GM18873 (cell line): ENCODE measurements at regions not wholly inside any gene's neighbourhood (a gene's known extent, or its start where the extent isn't known, plus 50 kb on each side); places are given as distances from the start of the nearest gene placed in this dataset.
"Not testable (repeated sequence)": the region's sequence is repeated elsewhere in the genome, so short reads cannot be mapped to it uniquely, and the experiment has no call there.

ENCODE experiments used
- ATAC-seq: cut with Tn5 transposase; IDR thresholded peaks from one replicate; pipeline ENCODE4 v1.9.1; 2021; ENCODE audit warnings: mild to moderate bottlenecking, moderate library complexity, moderate number of reproducible peaks; ENCODE audit not compliant: unreplicated experiment, low FRiP score

- ATAC-seq, result not testable (repeated sequence)
These were observed 86.0 kb upstream of the CDC42EP3 start for GRCh38 chr2:37757456-37757855.

DNA sequence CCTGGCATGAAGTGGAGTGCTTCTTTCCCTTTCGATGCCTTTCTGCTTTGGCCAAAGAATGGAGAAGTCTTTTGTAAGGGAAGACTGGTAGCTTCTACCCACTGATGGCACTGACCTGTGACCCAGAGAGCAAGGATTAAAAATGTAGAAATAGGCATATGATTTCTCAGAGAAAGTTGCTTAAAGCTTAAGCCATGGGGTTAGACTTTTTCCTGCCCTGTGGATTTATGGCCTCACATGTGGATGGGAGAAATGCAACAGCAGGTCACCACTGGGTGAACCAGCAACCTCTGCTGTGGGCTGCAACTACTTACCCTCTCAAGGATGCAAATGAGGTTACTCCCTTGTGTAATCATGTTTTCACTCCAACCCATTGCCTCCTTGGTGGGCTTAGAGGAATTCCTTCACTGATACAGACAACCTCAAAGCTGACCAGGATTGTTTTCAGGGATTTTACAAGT is 86.7 kb upstream of the CDC42EP3 start:
- ATAC-seq, result not testable (repeated sequence)

GRCh38 chr2:37759989-37760388 is 88.5 kb upstream of the CDC42EP3 start:
- not testable (repeated sequence) for ATAC-seq

- no peak for ATAC-seq
These were observed 89.0 kb upstream of the CDC42EP3 start for GRCh38 chr2:37760471-37760870.

DNA sequence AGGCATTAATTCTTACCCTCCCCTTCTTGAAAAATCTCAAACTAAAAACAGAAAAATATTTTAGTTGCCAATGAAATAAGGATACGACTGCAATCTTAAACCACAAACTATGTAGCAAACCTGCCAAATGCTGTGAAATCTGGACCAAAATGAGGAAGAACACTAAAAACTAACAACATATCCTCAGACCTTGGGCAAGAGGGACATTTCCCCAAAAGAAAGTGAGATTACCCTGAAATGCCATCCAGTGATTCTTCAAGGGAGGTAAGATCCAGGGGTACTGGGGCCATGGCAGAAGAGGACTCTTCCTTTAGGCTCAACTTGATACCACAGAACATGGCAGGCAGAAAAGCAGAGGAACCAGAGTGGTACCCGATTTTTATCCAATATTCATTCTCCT is 90.8 kb upstream of the CDC42EP3 start:
- ATAC-seq, result not testable (repeated sequence)

DNA sequence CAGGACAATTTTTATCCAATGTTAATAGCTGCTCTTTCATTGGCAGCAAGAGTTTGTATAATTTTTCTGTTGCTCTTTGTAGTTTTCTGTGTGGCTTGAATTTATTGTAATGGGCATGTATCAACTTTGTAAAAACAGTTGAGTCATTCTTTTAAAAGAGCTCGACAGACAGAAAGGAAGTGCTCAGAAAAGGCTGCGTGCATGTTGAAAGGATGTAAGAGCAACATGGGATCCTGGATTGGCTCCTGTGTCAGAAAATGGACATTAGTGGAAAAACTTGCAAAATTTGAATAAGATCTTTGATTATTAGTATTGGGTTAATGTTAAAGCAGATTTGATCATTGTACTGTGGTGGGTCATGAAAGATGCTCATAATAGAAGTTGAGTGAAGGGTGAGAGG is 93.3 kb upstream of the CDC42EP3 start:
- ATAC-seq, result no peak

GRCh38 chr2:37766106-37766505 is 94.7 kb upstream of the CDC42EP3 start:
- no peak for ATAC-seq

DNA sequence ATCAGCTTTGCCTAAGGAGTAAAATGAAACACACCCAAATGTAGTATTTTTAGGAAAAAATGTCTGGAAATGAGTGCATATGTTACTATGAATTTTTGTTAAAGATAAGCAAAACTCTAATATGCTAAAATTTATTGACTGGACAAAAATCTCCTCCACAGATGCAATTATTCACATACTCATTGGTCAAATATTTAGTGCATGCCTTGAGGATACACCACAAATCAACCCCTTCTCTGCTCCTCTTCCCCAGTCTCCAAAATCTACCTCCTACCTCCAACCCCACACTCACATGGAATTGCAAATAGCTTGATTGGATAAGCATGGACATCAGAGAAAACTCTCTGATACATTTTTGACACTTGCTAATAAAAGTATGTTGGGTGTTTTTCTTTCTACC is 95.6 kb upstream of the CDC42EP3 start:
- no peak for ATAC-seq

DNA sequence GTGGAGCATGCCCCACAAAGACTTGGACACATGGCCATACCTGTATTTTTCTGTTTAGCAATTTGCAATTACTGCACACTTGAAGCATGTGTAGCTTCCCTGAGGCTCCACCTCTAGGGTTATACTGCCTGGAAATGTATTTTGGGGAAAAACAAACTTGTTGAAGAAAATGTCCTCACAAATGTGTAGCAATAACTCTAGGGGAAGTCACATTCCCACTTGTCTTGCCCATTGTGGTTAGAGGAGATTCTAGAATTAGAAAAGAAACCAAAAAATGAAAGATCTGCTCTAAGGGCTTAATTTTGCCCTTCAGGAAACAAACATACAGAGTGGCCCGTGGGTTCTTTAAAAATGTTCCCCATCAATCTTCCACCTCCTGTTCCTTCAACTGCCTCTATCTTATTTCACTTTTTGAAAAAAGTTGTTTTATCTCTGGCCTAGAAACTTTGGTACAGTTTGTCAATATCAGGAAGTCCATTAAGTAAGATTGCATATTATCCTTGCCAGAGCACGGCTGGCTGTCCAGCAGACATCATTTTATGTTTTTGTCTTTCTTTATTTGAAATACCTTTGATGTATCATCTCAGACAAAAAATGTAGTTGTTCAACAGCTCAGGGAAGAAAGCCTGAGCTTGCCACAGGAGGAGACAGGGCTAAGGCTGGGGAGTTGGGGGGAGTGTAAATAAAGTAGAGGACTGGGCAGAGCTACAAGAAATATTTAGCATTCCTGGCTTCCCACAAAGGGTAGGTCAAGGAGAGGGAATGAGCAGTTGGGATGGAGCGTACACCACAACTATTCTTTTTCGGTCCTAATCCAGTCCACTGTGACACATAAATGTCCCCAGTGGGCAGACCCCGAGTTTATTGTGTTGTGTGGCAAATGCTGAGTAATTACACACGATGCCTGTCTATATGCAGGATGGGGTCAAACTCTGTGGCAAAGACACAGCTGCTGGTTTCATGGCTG is 96.8 kb upstream of the CDC42EP3 start:
- no peak for ATAC-seq

DNA sequence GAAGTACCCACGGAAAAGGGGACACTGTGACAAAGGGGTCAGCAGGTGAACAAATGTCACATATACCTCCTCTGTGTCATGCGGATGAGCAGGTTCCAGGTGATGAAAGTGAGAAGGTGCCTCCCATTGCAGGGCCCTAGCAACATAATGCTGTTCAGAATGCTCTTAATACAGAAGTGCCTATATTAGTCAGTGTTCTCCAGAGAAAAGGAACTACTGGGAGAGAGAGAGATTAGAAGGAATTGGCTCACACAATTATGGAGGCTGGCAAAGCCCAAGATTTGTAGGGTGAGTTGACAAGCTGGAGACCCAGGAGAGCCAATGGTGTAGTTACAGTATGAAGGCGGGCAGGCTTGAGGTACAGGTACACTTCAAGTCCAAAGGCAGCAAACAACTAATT is 98.1 kb upstream of the CDC42EP3 start:
- no peak for ATAC-seq

DNA sequence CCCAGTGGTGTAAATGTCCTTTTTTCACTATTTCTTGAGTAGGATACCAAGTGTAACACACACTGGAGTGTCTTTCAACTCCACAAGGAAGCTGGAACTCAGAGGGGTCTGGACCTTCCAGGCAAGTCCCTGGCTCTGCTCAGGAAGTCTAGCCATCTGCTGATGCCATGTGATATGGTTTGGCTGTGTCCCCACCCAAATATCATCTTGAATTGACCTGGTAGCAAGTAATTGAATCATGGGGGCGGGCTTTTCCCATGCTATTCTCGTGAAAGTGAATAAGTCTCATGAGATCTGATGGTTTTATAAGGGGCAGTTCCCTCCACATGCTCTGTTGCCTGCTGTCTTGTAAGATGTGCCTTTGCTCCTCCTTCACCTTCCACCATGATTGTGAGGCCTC is 99.4 kb upstream of the CDC42EP3 start:
- ATAC-seq, result no peak

DNA sequence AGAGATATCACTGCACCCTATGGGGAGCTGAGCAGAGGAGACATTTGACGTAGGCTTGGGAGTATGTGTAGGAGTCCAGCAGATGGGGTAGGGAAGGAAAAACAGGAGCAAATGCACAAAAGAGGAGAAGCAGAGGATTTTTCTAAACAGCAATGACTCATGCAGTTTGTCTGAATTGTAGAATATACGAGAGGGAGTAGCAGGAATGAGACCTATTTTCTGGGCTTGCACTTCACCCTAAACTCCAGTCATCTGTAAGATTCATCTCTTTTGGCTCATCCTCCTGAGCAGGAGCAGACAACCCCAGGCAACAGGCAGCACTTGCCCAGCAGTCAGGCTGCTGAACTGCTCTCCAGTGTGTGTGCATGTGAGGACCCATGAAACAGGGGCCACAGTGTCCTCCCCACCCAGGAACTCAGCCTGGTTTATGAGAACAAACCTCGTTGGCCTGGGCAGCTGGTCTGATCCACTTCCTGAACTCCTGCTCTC is 100.2 kb upstream of the CDC42EP3 start:
- ATAC-seq, result no peak

- no peak for ATAC-seq
These were observed 102.1 kb upstream of the CDC42EP3 start for GRCh38 chr2:37773371-37774130.

DNA sequence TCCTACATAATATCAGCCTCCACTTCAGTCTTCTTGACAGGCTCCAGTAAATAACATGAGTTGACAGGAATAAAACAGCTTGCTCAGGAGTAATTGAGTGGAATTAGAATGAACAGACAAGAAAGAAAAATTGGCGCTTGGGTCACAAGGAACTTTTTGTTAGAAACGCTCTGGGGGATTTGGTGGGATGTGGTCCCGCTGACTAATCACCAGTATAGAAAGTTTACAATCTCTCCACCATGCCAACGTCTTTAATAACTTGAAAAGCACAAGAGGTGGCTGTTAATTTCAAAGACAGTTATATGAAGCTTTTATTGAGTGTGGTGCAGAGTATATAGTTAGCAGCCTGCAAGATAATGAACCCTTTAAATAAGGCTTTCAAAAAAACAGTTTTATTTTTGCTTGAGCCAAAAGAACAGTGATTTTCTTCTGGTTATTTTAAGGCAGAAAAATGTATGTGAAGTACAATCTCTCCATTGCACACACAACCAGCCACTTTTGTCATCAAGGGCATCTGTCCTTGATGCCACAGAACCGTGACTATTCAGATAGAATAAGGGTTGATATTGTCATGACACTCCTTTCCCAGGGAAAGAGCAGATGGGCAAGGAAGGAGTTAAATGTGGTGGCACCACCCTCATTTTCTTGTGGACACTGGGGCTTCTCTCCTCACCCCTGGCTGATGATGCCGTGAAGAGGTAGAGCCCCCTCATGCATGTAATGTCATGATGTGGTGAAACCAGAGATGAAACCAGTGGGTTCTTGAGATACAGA is 102.9 kb upstream of the CDC42EP3 start:
- not testable (repeated sequence) for ATAC-seq

GRCh38 chr2:37774976-37775907 is 103.8 kb upstream of the CDC42EP3 start:
- no peak for ATAC-seq

GRCh38 chr2:37775908-37776250 is 104.4 kb upstream of the CDC42EP3 start:
- no peak for ATAC-seq

DNA sequence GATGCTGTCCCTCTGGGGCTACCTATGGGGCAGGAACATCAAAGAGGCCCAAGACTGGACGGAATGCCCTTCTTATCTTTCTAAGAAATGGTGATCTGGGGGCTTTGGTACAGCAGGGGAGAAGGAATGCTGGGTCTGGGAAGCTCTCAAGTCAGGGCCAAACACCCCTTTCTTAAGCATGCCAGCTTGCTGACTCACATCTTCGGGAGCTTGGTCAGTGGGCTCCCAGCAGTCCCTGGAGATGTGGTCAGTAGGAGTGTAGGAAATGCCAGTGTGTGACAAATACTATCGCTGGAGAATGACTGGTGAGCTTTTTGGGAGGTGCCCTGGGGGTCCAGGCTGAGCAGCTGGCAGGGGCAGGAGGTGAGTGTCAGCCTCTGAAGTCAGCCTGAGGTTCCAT is 105.0 kb upstream of the CDC42EP3 start:
- ATAC-seq, result no peak

- no peak for ATAC-seq
These were observed 107.7 kb upstream of the CDC42EP3 start for GRCh38 chr2:37779139-37779538.

- ATAC-seq, result no peak
These were observed 108.4 kb upstream of the CDC42EP3 start for GRCh38 chr2:37779611-37780386.
